ENCODE measurements at regions not wholly inside any gene's neighbourhood (a gene's known extent, or its start where the extent isn't known, plus 50 kb on each side); places are given as distances from the start of the nearest gene placed in this dataset.

GRCh38 chr5:120108586-120109248 lies 355.4 kb upstream of the PRR16 start:
- no peaks in the 10 kb centered on the region for H4K20me1 ChIP-seq (replicated peaks; ENCODE audit: control insufficient read depth, insufficient read depth, low read length)
- H3K9me1 ChIP-seq (ENCODE audit: control insufficient read depth, insufficient read depth, low read length), result no peaks in the 10 kb centered on the region
- H3K4me1 ChIP-seq (replicated peaks in 1 of 2; ENCODE audit: control insufficient read depth in 2 of 2, insufficient read depth in 2 of 2, low read length in 2 of 2), result no peaks in the 10 kb centered on the region
- no peaks in the 10 kb centered on the region for H3K79me2 ChIP-seq (ENCODE audit: control insufficient read depth, insufficient read depth, low read length)
- no TSS peak for BruUV-seq (replicated peaks)
- no peak overlapping the region for H2AFZ ChIP-seq (ENCODE audit: low read depth, low read length)
- no peak for FAIRE-seq
- ChIA-PET POLR2A (no interaction called here), CTCF (ENCODE audit: low intra/inter-chr PET ratio) (no interaction called here)
- H3K4me3 ChIP-seq, result no peak overlapping the region
- DNase-seq (ENCODE audit: extremely low read depth in 1 of 4, low spot score in 3 of 4), result no peak
- no peaks in the 10 kb centered on the region for H3K9me3 ChIP-seq (replicated peaks; ENCODE audit: control insufficient read depth, insufficient read depth, low read depth, low read length)
- no peaks in the 10 kb centered on the region for H3K27me3 ChIP-seq (ENCODE audit: control insufficient read depth in 2 of 2, insufficient read depth in 2 of 2, low read length in 2 of 2)
- no peaks in the 10 kb centered on the region for H3K36me3 ChIP-seq (ENCODE audit: control insufficient read depth, insufficient read depth, low read length)
- 2% methylated on average over 4 of the region's 4 CpGs for WGBS (ENCODE audit: insufficient coverage, low coverage, missing lambda C conversion rate)
- no peak overlapping the region for H3K9ac ChIP-seq (ENCODE audit: insufficient read depth in 1 of 2, low read depth in 2 of 2, low read length in 2 of 2)
- intact Hi-C loops (cut with micrococcal nuclease), result no loop called here
- in situ Hi-C loops (cut with MboI), result no loop called here
- no peak overlapping the region for H3K4me2 ChIP-seq (ENCODE audit: insufficient read depth, low read length)
- ATAC-seq, result no peak
- no peak overlapping the region for H3K27ac ChIP-seq (ENCODE audit: extremely low read depth, low read depth, low read length)
- TF ChIP-seq, protein P1, sequence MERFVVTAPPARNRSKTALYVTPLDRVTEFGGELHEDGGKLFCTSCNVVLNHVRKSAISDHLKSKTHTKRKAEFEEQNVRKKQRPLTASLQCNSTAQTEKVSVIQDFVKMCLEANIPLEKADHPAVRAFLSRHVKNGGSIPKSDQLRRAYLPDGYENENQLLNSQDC (CRISPR knock-in tag; IDR thresholded peaks at IDR 0.05), result no peak
- no peak for TF ChIP-seq HMGN3 (IDR thresholded peaks at IDR 0.05; ENCODE audit: borderline replicate concordance, extremely low read depth, insufficient read length, low read depth, low read length)
- TF ChIP-seq ZNF212 (CRISPR knock-in tag; IDR thresholded peaks at IDR 0.05), result no peak
- no peak for TF ChIP-seq FOXK1 (CRISPR knock-in tag; IDR thresholded peaks at IDR 0.05; ENCODE audit: borderline replicate concordance)
- TF ChIP-seq TBL1XR1 (IDR thresholded peaks at IDR 0.05; ENCODE audit: low read length in 2 of 2), result no peak
- TF ChIP-seq TFE3 (CRISPR knock-in tag; IDR thresholded peaks at IDR 0.05), result no peak
- no peak for TF ChIP-seq ZNF717 (CRISPR knock-in tag; IDR thresholded peaks at IDR 0.05)
- TF ChIP-seq, protein P2, sequence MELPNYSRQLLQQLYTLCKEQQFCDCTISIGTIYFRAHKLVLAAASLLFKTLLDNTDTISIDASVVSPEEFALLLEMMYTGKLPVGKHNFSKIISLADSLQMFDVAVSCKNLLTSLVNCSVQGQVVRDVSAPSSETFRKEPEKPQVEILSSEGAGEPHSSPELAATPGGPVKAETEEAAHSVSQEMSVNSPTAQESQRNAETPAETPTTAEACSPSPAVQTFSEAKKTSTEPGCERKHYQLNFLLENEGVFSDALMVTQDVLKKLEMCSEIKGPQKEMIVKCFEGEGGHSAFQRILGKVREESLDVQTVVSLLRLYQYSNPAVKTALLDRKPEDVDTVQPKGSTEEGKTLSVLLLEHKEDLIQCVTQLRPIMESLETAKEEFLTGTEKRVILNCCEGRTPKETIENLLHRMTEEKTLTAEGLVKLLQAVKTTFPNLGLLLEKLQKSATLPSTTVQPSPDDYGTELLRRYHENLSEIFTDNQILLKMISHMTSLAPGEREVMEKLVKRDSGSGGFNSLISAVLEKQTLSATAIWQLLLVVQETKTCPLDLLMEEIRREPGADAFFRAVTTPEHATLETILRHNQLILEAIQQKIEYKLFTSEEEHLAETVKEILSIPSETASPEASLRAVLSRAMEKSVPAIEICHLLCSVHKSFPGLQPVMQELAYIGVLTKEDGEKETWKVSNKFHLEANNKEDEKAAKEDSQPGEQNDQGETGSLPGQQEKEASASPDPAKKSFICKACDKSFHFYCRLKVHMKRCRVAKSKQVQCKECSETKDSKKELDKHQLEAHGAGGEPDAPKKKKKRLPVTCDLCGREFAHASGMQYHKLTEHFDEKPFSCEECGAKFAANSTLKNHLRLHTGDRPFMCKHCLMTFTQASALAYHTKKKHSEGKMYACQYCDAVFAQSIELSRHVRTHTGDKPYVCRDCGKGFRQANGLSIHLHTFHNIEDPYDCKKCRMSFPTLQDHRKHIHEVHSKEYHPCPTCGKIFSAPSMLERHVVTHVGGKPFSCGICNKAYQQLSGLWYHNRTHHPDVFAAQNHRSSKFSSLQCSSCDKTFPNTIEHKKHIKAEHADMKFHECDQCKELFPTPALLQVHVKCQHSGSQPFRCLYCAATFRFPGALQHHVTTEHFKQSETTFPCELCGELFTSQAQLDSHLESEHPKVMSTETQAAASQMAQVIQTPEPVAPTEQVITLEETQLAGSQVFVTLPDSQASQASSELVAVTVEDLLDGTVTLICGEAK (IDR thresholded peaks at IDR 0.05), result no peak
- TF ChIP-seq, protein P2 (CRISPR knock-in tag; IDR thresholded peaks at IDR 0.05), result no peak
- no peak for TF ChIP-seq FUS (optimal IDR thresholded peaks at IDR 0.05; ENCODE audit: low read depth, low read length)
- no peak for TF ChIP-seq HDAC3 (IDR thresholded peaks at IDR 0.05; ENCODE audit: borderline replicate concordance, partially characterized antibody)

Measured in K562 (cell line).